Fibroblast of lung (primary cell): ENCODE measurements at regions not wholly inside any gene's neighbourhood (a gene's known extent, or its start where the extent isn't known, plus 50 kb on each side); places are given as distances from the start of the nearest gene placed in this dataset.

Experiments
- DNase-seq, 2 donors: peaks; one replicate each; pipeline versions ENCODE4 v3.0.0 to v3.0.0-alpha.2; 2010; ENCODE audit warnings: low read depth in 2 of 2
- H2AFZ ChIP-seq: 2 replicates; pipeline ENCODE4 v1.5.1; 2012; ENCODE audit warnings: low read length, control low read depth, inconsistent platforms
- H3K27ac ChIP-seq: 2 replicates; pipeline ENCODE4 v1.5.1; 2011; ENCODE audit warnings: low read length, control low read depth; ENCODE audit not compliant: insufficient read depth
- H3K27me3 ChIP-seq: 2 replicates; pipeline ENCODE4 v1.5.1; 2011; ENCODE audit warnings: mild to moderate bottlenecking, low read length; ENCODE audit not compliant: control insufficient read depth, insufficient read depth
- H3K36me3 ChIP-seq: 2 replicates; pipeline ENCODE4 v1.5.1; 2011; ENCODE audit warnings: low read length; ENCODE audit not compliant: control insufficient read depth, insufficient read depth
- H3K4me1 ChIP-seq: 2 replicates; pipeline ENCODE4 v1.5.1; 2011; ENCODE audit warnings: low read length; ENCODE audit not compliant: control insufficient read depth, insufficient read depth; ENCODE audit errors: extremely low read depth
- H3K4me2 ChIP-seq: 2 replicates; pipeline ENCODE4 v1.5.1; 2011; ENCODE audit warnings: low read length, control low read depth; ENCODE audit not compliant: insufficient read depth; ENCODE audit errors: extremely low read depth
- H3K4me3 ChIP-seq, 4 experiments: fragments of 200-600 bp in 1 of 4; sonication (generic) in 1 of 4; replicated peaks in 1 of 4; 2 replicates each; pipeline ENCODE4 v1.5.1; 2011 to 2016; ENCODE audit warnings: low read length in 4 of 4, low read depth in 3 of 4, mild to moderate bottlenecking in 3 of 4, control low read depth in 2 of 4, inconsistent platforms in 1 of 4, mixed read lengths in 1 of 4; ENCODE audit not compliant: insufficient read depth in 1 of 4; ENCODE audit errors: control extremely low read depth in 1 of 4
- H3K79me2 ChIP-seq: 2 replicates; pipeline ENCODE4 v1.5.1; 2012; ENCODE audit warnings: mild to moderate bottlenecking, low read length, inconsistent platforms; ENCODE audit not compliant: control insufficient read depth, insufficient read depth
- H3K9ac ChIP-seq: 2 replicates; pipeline ENCODE4 v1.5.1; 2011; ENCODE audit warnings: mild to moderate bottlenecking, low read length, control low read depth; ENCODE audit not compliant: insufficient read depth
- H3K9me3 ChIP-seq: 2 replicates; pipeline ENCODE4 v1.5.1; 2012; ENCODE audit warnings: low read depth, low read length; ENCODE audit not compliant: control insufficient read depth, insufficient read depth
- H4K20me1 ChIP-seq: 2 replicates; pipeline ENCODE4 v1.5.1; 2011; ENCODE audit warnings: low read length; ENCODE audit not compliant: control insufficient read depth, insufficient read depth; ENCODE audit errors: extremely low read depth
- CTCF ChIP-seq, 2 donors: IDR thresholded peaks in 1 of 2; conservative IDR thresholded peaks in 1 of 2; 1 replicate in 1 of 2; 2 replicates in 1 of 2; pipeline ENCODE4 v1.5.1; 2011 to 2012; ENCODE audit warnings: low read length in 2 of 2, control low read depth in 1 of 2, inconsistent platforms in 1 of 2, low read depth in 1 of 2, mild to moderate bottlenecking in 1 of 2
- EZH2 ChIP-seq: IDR thresholded peaks from 2 replicates; pipeline ENCODE4 v1.5.1; 2012; ENCODE audit warnings: low read length, control low read depth, mild to moderate bottlenecking; ENCODE audit errors: missing control alignments

GRCh38 chr7:48813472-48813871, 110.9 kb upstream of the CDC14C start:
- H3K4me1 ChIP-seq, result no peaks in the 10 kb centered on the region
- no peak overlapping the region for H3K4me2 ChIP-seq
- H3K27me3 ChIP-seq, result no peaks in the 10 kb centered on the region
- no peaks in the 10 kb centered on the region for H3K36me3 ChIP-seq
- H2AFZ ChIP-seq, result no peak overlapping the region
- H3K79me2 ChIP-seq, result no peaks in the 10 kb centered on the region
- H3K27ac ChIP-seq, result no peak overlapping the region
- H4K20me1 ChIP-seq, result no peaks in the 10 kb centered on the region
- H3K9me3 ChIP-seq, result no peaks in the 10 kb centered on the region
- no peak overlapping the region for H3K4me3 ChIP-seq
- DNase-seq, result no peak
- no peak overlapping the region for H3K9ac ChIP-seq
- no peak for TF ChIP-seq EZH2
- no peak for TF ChIP-seq CTCF (conservative IDR thresholded peaks at IDR 0.05 in 1 of 2, IDR thresholded peaks at IDR 0.05 in 1 of 2; ENCODE audit: low read depth in 1 of 2, low read length in 2 of 2)

- H3K36me3 ChIP-seq, result no peaks in the 10 kb centered on the region
- no peaks in the 10 kb centered on the region for H3K4me1 ChIP-seq
- no peak overlapping the region for H3K4me2 ChIP-seq
- H3K27me3 ChIP-seq, result no peaks in the 10 kb centered on the region
- TF ChIP-seq CTCF (conservative IDR thresholded peaks at IDR 0.05 in 1 of 2, IDR thresholded peaks at IDR 0.05 in 1 of 2; ENCODE audit: low read depth in 1 of 2, low read length in 2 of 2), result no peak
- TF ChIP-seq EZH2, result no peak
- H3K9me3 ChIP-seq, result no peaks in the 10 kb centered on the region
- H4K20me1 ChIP-seq, result no peaks in the 10 kb centered on the region
- H3K4me3 ChIP-seq, result no peak overlapping the region
- H3K79me2 ChIP-seq, result no peaks in the 10 kb centered on the region
- H2AFZ ChIP-seq, result no peak overlapping the region
- H3K27ac ChIP-seq, result no peak overlapping the region
- no peak for DNase-seq
- H3K9ac ChIP-seq, result no peak overlapping the region
These were observed 102.2 kb upstream of the CDC14C start for GRCh38 chr7:48822138-48822537.

- Histone ChIP-seq H3K9me3 (no peaks in the 10 kb centered on the region), H3K4me3 (no peak overlapping the region), H3K4me2 (no peak overlapping the region), H3K4me1 (no peaks in the 10 kb centered on the region), H4K20me1 (no peaks in the 10 kb centered on the region), H3K27ac (no peak overlapping the region), H3K9ac (no peak overlapping the region), H2AFZ (no peak overlapping the region), H3K79me2 (no peaks in the 10 kb centered on the region), H3K27me3 (no peaks in the 10 kb centered on the region), H3K36me3 (no peaks in the 10 kb centered on the region)
- no peak for DNase-seq
- no peak for TF ChIP-seq CTCF (conservative IDR thresholded peaks at IDR 0.05 in 1 of 2, IDR thresholded peaks at IDR 0.05 in 1 of 2; ENCODE audit: low read depth in 1 of 2, low read length in 2 of 2)
These were observed 92.0 kb upstream of the CDC14C start for GRCh38 chr7:48832303-48832845.
